Parathyroid adenoma (tissue), 2 donors: ENCODE measurements at regions not wholly inside any gene's neighbourhood (a gene's known extent, or its start where the extent isn't known, plus 50 kb on each side); places are given as distances from the start of the nearest gene placed in this dataset.

Experiments
- H2AFZ ChIP-seq: fragments of 300-600 bp; sonication (generic); one replicate; pipeline ENCODE4 v1.7.0; 2017; ENCODE audit warnings: antibody characterized with exemption, mild to moderate bottlenecking
- H3K27ac ChIP-seq: fragments of 300-600 bp; sonication (generic); one replicate; pipeline ENCODE4 v1.7.0; 2017
- H3K27me3 ChIP-seq: fragments of 300-600 bp; sonication (generic); one replicate; pipeline ENCODE4 v1.7.0; 2017; ENCODE audit warnings: low read length; ENCODE audit not compliant: control insufficient read depth, insufficient read depth
- H3K36me3 ChIP-seq: fragments of 300-600 bp; sonication (generic); one replicate; pipeline ENCODE4 v1.7.0; 2017; ENCODE audit warnings: low read length; ENCODE audit not compliant: control insufficient read depth, insufficient read depth
- H3K4me1 ChIP-seq: fragments of 300-600 bp; sonication (generic); one replicate; pipeline ENCODE4 v1.7.0; 2017; ENCODE audit warnings: control low read depth
- H3K4me2 ChIP-seq: fragments of 300-600 bp; sonication (generic); one replicate; pipeline ENCODE4 v1.7.0; 2017; ENCODE audit warnings: low read length
- H3K4me3 ChIP-seq: fragments of 300-600 bp; sonication (generic); one replicate; pipeline ENCODE4 v1.7.0; 2017; ENCODE audit warnings: low read depth, low read length
- H3K79me2 ChIP-seq: fragments of 300-600 bp; sonication (generic); one replicate; pipeline ENCODE4 v1.7.0; 2017; ENCODE audit warnings: control low read depth
- H3K9ac ChIP-seq: fragments of 300-600 bp; sonication (generic); one replicate; pipeline ENCODE4 v1.7.0; 2017; ENCODE audit warnings: mild to moderate bottlenecking
- H3K9me3 ChIP-seq: fragments of 300-600 bp; sonication (generic); one replicate; pipeline ENCODE4 v1.7.0; 2017; ENCODE audit warnings: low read length; ENCODE audit not compliant: control insufficient read depth
- CTCF ChIP-seq: fragments of 300-600 bp; sonication (generic); IDR thresholded peaks from one replicate; pipeline ENCODE4 v1.7.0; 2017; ENCODE audit warnings: antibody characterized with exemption, mild to moderate bottlenecking
- donor health status: primary hyperparathyroidism.

- no peaks in the 10 kb centered on the region for H3K36me3 ChIP-seq
- no peaks in the 10 kb centered on the region for H3K9me3 ChIP-seq
- no peaks in the 10 kb centered on the region for H3K27me3 ChIP-seq
- no peak overlapping the region for H3K4me2 ChIP-seq
- TF ChIP-seq CTCF: no peak
- H3K4me3 ChIP-seq: no peak overlapping the region
- H3K27ac ChIP-seq: no peak overlapping the region
- H3K79me2 ChIP-seq: no peaks in the 10 kb centered on the region
- H3K9ac ChIP-seq: no peak overlapping the region
- H3K4me1 ChIP-seq: no peaks in the 10 kb centered on the region
- no peak overlapping the region for H2AFZ ChIP-seq
Observed at GRCh38 chr2:239712755-239713154, 311.9 kb upstream of the HDAC4 start.

- no peak for TF ChIP-seq CTCF
- no peak overlapping the region for H3K4me3 ChIP-seq
- H3K9me3 ChIP-seq: no peaks in the 10 kb centered on the region
Observed at GRCh38 chr2:239711911-239712570, 311.2 kb upstream of the HDAC4 start.

GRCh38 chr2:239710953-239711861 lies 310.4 kb upstream of the HDAC4 start:
- no peak for TF ChIP-seq CTCF
- H2AFZ ChIP-seq: no peak overlapping the region
- no peaks in the 10 kb centered on the region for H3K9me3 ChIP-seq

More at GRCh38 chr2:239711911-239712570, 311.2 kb upstream of the HDAC4 start:
- Histone ChIP-seq H3K9ac (no peak overlapping the region), H3K36me3 (no peaks in the 10 kb centered on the region), H2AFZ (no peak overlapping the region), H3K27me3 (no peaks in the 10 kb centered on the region), H3K4me1 (no peaks in the 10 kb centered on the region), H3K27ac (no peak overlapping the region), H3K4me2 (no peak overlapping the region), H3K79me2 (no peaks in the 10 kb centered on the region)

GRCh38 chr2:239706367-239706766 lies 305.5 kb upstream of the HDAC4 start:
- H3K4me3 ChIP-seq: no peak overlapping the region
- H3K4me1 ChIP-seq: no peaks in the 10 kb centered on the region
- no peak overlapping the region for H3K9ac ChIP-seq
- H3K4me2 ChIP-seq: no peak overlapping the region
- no peaks in the 10 kb centered on the region for H3K36me3 ChIP-seq
- H3K79me2 ChIP-seq: no peaks in the 10 kb centered on the region
- no peak for TF ChIP-seq CTCF
- H3K27me3 ChIP-seq: no peaks in the 10 kb centered on the region
- H3K9me3 ChIP-seq: no peaks in the 10 kb centered on the region
- H2AFZ ChIP-seq: no peak overlapping the region
- no peak overlapping the region for H3K27ac ChIP-seq

More at GRCh38 chr2:239710953-239711861, 310.4 kb upstream of the HDAC4 start:
- H3K36me3 ChIP-seq: no peaks in the 10 kb centered on the region
- H3K4me2 ChIP-seq: no peak overlapping the region
- no peak overlapping the region for H3K9ac ChIP-seq
- H3K27ac ChIP-seq: no peak overlapping the region
- H3K79me2 ChIP-seq: no peaks in the 10 kb centered on the region
- H3K4me1 ChIP-seq: no peaks in the 10 kb centered on the region
- no peaks in the 10 kb centered on the region for H3K27me3 ChIP-seq
- H3K4me3 ChIP-seq: no peak overlapping the region
